ENCODE measurements at regions not wholly inside any gene's neighbourhood (a gene's known extent, or its start where the extent isn't known, plus 50 kb on each side); places are given as distances from the start of the nearest gene placed in this dataset.
A peak's percentile ranks its signal among the peaks of the same experiment; 100 is the strongest.
"Not testable (repeated sequence)": the region's sequence is repeated elsewhere in the genome, so short reads cannot be mapped to it uniquely, and the experiment has no call there.

DNA sequence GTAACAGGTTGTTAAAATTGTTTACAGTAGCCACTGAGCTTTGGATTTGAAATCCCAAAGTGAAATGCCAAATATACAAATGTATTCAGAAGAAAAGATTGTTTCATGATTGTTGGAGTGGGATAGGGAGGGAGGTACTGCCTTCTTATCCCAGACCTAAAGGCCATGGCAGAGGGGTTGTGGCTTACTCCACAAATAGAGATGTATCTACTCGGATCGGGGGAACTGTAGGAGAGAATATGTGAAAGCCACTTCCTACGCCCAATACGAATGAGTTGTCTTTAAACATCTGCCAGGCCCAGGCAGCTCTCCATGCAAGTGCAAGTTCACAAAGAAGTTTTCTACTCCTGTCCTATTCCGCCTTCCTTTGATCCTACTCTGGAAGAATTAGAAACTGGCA, 150.2 kb upstream of the PRSS12 start:
- not testable (repeated sequence) for DNase-seq (ENCODE audit: low read depth in 2 of 2)

DNA sequence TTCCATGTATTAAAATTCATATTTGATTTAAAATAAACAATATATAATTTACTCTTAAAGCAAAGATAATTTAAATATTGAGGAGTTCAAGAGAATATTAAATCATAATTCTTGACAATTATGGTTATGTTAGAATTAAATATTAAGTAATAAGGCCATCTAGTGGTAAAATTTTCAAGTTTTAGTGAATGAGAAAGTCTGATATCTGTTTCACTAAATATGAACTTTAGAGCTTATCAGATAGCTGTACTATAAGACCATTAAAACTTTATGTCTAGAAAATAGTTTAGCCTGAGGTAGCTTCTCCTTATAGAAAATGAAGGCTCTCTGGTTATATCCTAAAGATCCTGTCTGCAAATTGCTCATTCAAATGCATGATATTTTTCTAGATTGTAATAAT, 152.1 kb upstream of the PRSS12 start:
- DNase-seq (ENCODE audit: low read depth in 2 of 2) = peak in 1 of 2 donors; percentile 0

DNA sequence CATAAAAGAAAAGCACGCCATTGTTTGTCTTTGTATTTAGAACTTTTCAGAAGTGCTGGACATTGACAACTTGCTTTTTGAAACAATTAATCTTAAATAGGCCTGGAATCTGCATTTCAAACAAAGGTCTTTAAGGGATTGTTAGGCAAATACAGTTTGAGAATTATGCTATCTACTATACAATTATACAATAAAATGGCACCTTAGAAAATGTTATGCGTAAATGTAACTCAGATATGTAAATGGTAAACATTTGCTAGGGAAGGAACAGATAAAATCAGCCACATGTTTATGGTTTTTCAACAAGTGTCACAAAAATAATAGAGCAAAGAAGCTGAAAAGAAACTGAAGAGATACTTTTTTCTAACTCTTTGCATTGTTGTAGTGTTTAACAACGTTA, 152.7 kb upstream of the PRSS12 start:
- DNase-seq (ENCODE audit: low read depth in 2 of 2) = peak; percentile 0

DNA sequence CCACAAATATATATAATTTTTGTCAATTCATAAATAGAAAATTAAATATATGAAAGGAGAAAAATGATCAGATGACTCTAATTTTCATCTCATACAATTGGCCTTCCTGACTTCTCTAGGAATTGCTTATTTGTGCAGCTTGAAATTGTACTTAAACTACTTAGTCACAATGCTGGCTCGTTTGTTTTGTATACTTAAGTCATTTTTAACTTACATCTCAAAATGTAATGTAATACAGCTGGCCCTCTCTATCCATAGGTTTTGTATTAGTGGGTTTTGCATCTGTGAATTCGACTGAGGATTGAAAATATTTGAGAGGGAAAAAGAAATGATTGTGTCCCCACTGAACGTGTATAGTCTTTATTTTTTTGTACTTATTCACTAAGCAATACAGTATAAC, 160.1 kb upstream of the PRSS12 start:
- DNase-seq (ENCODE audit: low read depth in 2 of 2) = not testable (repeated sequence)

DNA sequence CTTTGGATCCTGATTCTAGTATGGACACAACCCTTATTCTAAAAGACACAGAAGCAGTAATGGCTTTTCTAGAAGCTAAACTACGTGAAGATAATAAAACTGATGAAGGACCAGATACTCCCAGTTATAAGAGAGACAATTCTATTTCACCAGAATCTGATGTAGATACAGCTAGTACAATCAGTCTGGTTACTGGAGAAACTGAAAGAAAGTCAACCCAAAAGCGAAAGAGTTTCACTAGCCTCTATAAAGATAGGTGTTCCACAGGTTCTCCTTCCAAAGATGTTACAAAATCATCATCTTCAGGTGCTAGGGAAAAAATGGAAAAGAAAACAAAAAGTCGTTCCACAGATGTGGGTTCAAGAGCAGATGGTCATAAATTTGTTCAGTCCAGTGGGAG, 161.5 kb upstream of the PRSS12 start:
- not testable (repeated sequence) for DNase-seq (ENCODE audit: low read depth in 2 of 2)

DNA sequence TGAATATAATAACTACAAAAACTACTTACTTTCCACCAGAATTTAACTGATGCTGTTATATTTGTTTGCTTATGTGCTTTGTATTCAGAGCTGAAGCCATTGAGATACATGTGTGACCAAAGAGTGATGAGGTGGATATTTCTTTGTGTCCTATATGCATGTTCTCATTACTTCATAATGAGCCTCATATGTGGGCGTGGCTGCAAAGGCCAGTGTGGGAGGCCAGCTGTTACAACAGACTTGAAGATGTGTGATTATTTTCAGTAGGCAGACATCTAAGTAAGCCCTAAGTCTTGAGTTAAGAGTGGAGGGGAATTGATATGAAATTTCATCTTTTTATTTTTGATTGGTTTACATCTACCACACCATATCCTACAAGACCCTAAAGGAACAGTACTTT, 163.3 kb upstream of the PRSS12 start:
- not testable (repeated sequence) for DNase-seq (ENCODE audit: low read depth in 2 of 2)

DNA sequence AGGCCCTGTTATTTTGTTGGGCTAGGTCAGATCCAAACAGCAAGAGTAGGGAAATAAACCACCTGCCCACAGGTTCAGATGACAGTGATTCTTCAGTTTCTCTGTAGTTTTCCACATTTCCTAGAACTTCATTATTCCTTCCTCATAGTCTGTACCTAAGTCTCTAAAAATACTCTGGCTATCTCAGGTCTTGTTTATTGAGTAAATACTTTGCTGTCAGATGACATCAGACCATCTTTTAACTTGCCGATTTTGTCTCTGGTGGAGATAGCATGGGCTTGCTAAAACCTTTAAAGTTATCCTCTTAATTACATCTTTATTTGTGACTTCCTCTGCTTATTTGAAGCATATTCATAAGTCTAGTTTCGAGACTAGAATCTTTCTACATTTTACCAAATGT, 155.1 kb upstream of the METTL14 start:
- not testable (repeated sequence) for DNase-seq (ENCODE audit: low read depth in 2 of 2)

DNA sequence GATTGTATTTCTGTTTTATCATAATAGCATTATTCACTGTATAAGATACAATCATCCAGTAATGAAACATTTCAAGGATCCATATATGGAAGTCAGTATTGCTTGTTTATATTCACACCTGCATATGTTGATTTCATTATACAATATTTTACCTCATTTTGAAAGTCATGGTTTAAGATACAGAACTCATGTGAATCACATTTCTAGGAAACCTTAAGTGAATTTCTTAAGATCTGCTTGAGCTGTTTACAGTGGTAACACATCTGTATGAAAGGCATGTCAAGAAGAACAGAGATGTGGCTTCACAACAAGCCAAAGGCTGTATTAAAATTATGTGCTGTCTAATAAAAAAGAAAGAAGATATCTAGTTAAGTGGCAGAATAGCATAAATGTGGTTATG, 153.2 kb upstream of the METTL14 start:
- DNase-seq (ENCODE audit: low read depth in 2 of 2) = not testable (repeated sequence)

DNA sequence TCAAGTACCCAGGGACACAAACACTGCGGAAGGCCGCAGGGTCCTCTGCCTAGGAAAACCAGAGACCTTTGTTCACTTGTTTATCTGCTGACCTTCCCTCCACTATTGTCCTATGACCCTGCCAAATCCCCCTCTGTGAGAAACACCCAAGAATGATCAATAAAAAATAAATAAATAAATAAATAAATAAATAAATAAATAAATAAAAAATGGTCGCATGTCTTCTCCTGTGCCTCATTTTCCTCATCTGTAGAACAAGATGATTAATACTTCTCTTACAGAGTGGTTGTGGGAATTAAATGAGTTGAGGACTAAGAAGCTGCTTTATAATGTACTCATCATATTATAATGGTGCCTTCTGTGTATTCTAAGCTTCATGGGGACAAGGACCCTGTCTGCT, 149.4 kb upstream of the METTL14 start:
- DNase-seq (ENCODE audit: low read depth in 2 of 2) = not testable (repeated sequence)

DNA sequence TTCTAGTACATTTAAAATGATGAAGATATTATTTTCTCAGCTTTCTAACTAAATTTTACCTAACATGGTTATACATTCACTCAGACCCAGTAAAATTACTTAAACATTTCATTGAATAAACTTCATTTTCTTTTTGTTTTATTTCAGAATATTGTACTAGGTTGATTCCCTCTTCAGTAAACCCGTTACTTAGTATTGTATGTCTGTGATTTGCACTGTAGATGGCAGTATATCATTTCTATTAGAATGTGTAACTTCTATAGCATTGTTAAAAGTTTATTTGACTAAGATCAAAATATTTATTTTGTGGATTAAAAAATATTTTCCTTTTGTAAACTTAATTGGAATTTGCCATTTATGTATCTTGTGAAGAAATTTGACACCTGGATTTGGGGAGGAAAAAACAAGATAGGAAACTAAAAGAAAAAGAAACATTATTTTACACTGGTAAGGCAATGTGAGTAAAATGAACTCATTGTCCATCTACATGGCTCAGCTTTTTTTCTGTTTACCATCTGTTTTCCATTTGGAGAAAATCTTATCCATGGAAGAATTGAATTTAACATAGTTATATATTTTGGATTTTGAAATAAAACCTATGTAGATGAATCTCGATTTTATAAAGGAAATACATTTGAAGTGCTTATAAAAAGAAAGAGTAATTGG, 145.6 kb upstream of the METTL14 start:
- peak; percentile 19 to 29 for DNase-seq (ENCODE audit: low read depth in 2 of 2)

DNA sequence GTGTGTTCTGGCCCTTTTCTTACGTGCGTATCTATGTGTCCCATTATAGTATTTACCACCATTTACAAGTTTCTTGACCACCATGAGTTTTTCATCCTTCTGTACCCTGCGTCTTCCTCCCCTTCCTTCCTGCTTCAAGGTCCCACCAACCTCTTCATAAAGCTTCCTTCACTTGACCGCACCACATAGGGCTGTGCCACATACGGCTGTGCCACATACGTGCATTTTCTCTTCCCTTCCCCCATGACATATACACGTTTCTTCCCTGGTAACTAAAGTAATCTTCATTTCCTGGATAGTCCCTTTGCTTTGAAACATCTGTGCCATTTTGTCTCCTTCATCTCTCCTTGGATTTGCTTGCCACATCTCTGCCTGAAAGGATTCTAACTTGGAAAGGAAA, 128.6 kb upstream of the METTL14 start:
- DNase-seq (ENCODE audit: low read depth in 2 of 2) = not testable (repeated sequence)

DNA sequence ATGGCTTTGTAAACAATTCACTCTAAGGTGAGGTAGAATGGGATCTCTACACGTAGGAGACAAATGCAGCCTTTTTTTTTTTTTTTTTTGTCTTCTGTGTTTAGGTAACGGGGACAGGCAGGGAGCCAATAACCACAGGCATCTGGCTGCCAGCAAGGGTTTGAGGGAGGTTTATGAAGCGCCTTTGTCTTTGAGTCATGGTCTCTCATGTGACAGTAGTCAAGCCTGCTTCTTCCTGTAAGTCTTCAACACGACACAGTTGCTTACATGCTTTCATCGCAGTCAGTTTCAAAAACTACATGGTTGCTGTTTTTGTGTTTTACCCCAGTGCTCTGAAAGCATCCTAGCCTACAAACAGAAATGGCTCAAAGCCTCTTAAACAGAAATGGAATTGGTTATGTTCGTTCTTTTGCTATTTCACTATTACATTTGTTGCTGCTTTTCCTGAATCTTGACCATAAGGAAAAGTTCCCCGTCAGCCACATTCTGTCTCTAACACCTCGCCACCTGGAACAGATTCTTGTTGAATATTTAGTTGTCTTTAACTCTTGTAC, 127.8 kb upstream of the METTL14 start:
- DNase-seq (ENCODE audit: low read depth in 2 of 2) = no peak

DNA sequence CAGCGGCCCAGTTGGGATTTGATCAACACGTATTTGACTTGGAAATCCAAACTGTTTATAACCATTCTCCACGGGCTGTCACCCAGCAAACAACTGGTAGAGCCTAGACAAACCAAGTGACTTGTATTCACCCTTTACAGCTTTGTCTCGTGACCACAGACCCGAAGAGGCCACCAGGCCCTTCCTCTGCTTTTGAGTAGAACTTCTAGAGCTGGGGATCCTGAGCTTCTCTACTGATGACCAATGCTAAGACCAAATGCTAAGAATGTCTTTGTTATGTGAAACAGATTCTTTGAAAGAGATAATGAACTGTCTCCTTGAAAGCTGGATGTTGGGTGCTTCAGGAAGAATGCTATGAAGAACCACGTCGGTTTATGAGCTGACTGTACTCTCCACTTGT, 127.0 kb upstream of the METTL14 start:
- not testable (repeated sequence) for DNase-seq (ENCODE audit: low read depth in 2 of 2)

DNA sequence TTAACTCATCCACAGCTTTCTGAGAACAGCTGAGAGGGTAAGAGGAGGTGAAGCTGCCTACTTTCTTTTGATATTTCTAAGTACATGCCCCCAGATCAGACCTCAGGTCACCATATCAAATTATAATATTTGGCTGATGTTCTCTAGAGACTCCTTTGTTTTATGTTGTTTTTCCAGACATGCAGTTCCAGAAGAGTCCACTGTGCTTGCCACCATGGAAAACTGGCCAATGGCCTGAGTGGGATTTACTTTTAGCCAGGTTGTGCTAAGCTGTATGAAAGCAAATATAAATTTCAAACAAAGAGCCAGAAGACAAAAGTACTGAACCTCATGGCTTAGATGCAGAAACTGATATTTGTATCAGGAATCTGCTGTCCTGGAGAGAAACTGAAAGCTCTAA, 123.6 kb upstream of the METTL14 start:
- DNase-seq (ENCODE audit: low read depth in 2 of 2) = not testable (repeated sequence)

DNA sequence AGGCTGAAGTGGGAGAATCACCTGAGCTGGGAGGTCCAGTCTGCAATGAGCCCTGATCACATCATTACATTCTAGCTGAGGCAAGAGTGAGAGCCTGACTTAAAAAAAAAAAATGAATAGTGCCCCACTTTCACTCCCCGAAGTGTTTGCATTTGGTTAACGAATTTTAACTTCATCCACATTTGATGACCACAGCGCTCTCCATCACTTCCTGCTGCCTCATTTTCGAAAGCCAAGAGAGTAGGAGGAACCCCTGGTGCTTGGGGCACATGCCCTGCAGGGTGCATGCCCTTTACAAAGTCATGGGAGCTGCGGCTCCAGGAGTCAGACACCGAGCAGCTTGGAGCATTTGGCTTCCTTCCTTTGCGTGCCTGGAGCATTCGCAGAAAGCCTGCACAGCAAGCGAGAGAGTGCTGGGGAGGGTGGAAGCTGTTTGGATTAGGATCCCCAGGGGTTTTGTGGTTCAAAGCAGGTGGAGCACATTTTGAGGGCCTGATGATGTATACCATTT, 119.1 kb upstream of the METTL14 start:
- not testable (repeated sequence) for DNase-seq (ENCODE audit: low read depth in 2 of 2)

DNA sequence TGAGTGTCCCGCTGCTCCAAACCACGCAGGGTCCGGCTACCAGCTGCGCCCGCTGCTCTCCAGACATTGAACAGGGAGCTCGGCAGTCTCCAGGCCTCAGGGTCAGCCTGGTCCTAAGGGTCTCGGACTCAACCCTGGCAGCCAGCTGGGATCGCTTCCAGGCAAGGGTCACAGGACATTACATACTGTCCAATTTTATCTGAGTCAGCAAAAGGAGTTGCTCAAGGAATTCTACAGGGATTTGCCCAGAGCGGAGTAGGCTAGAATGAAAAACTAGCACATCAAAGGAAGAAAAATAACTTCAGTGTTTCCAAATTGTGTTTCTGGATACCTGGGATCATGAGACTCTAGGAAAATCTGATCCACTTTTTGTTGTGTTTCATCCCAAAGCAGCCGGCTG, 112.2 kb upstream of the METTL14 start:
- DNase-seq (ENCODE audit: low read depth in 2 of 2) = not testable (repeated sequence)

DNA sequence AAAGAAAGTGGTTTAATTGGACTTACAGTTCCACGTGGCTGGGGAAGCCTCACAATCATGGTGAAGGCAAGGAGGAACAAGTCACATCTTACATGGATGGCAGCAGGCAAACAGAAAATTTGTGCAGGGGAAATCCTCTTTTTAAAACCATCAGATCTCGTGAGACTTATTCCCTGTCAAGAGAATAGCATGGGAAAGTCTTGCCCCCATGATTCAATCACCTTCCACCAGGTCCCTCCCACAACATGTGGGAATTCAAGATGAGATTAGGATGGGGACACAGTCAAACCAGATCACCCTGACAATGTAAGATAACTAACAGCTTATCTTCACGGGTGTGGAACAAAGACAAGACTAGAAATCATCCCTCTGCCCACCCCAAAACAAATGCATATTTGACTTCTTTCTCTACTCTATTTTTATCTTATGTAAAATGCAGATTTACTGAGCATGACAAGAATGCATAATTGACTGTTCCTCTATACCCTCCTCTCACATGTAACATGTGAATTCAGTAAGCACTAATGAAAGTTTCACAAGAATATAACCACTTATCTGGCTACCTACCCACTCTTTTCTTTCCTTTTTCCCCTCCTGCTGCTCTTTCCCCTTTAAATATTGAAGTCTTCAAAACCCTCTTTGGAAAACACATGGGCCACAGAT, 110.8 kb upstream of the METTL14 start:
- DNase-seq (ENCODE audit: low read depth in 2 of 2) = not testable (repeated sequence)

DNA sequence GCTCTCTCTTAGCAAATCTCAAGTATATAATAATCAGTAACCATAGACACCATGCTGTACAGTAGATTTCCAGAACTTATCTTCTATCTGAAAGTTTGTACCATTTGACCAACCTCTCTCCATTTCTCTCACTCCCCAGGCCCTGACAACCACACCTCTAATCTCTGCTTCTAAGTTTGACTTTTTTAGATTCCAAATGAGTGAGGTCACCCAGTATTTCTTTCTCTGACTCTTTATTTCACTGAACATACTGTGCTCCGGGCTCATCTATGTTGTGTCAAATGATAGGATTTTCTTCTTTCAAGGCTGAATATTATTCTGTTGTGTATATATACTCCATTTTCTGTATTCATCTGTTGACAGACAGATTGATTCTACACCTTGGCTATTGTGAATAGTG, 110.1 kb upstream of the METTL14 start:
- DNase-seq (ENCODE audit: low read depth in 2 of 2) = not testable (repeated sequence)

DNA sequence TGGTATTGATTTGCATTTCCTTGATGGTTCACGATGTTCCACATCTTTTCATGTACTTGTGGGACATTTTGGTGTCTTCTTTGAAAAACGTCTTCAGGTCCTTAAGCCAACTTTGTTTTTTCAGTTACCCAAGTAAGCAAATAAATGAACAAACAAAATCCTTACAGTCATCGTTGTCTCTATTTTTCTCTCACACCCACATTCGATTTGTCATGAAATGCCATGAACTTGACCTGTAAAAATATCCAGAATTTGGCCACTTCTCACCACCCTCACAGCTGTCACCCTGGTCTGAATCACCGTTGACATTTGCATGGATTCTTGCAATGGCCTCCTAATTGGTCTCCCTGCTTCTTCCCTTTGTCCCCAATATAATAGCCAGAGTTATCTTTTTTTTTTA, 109.5 kb upstream of the METTL14 start:
- not testable (repeated sequence) for DNase-seq (ENCODE audit: low read depth in 2 of 2)

DNA sequence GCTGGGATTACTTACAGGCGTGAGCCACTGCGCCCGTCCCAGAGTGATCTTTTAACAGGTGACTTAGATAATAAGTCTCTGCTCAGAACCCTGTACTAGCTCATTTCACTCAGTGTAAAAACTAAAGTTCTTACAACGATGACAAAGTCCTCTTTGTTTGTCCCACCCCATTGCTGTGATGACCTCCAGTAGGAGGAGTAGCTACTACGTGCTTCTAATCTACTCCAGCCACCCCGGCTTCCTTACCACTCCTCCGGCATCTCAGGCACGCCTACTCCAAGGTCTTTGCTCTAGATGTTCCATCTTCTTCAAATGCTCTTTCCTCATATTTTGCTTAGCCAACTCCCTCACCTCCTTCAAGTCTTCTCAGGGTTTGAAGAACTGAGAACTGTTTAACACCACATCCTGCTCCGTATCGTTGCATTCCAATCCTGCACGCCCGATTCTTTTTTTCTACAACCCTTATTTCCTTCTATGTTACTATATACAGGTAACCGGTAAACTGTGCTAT, 108.4 kb upstream of the METTL14 start:
- not testable (repeated sequence) for DNase-seq (ENCODE audit: low read depth in 2 of 2)

DNA sequence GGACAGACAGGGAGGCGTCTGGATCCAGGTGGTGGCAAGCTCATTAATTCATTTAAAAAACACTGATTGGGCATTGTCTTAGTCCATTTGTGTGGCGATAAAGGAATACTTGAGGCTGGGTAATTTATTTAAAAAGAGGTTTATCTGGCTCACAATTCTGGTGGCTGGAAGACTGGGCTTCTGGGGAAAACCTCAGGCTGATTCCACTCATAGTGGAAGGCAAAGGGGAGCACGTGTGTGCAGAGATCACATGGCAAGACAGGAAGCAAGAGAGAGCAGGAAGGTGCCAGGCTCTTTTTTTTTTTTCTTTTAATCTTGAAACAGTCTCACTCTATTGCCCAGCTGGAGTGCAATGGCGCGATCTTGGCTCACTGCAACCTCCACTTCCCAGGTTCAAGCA, 100.2 kb upstream of the METTL14 start:
- no peak for DNase-seq (ENCODE audit: low read depth in 2 of 2)

DNA sequence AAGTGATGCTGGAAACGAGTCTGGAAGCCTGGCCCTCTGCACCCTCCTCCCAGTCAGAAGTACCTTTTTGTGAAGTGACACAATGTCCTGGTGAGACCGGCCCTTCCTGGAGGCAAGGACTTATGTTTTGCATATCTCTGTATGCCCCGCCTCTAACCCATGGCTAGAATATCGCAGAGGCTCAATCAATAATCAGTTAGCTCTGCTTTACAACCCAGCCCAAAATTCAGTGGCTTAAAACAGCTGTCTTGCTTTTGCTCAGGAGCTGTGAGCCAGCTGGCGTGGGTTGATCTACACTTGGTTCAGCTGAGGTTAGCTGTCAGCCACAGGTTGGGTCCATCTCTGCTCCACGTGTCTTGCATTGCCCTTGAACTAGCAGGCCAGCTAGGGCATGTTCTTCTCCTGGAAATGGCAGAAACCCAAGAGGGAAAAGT, 98.8 kb upstream of the METTL14 start:
- no peak for DNase-seq (ENCODE audit: low read depth in 2 of 2)
